Thyroid gland (tissue), 4 donors: ENCODE measurements at regions not wholly inside any gene's neighbourhood (a gene's known extent, or its start where the extent isn't known, plus 50 kb on each side); places are given as distances from the start of the nearest gene placed in this dataset.

Experiments used
- DNase-seq, 2 donors: peaks; one replicate each; pipeline ENCODE4 v3.0.0-alpha.2; 2019
- H3K27ac ChIP-seq, 3 donors: fragments of 200-600 bp; sonication (generic); 1 replicate in 2 of 3; 2 replicates in 1 of 3; pipeline ENCODE4 v1.5.1; 2016 to 2019; ENCODE audit warnings: mild to moderate bottlenecking in 1 of 3, moderate library complexity in 1 of 3
- H3K27me3 ChIP-seq: fragments of 200-600 bp; sonication (generic); one replicate; pipeline ENCODE4 v1.5.1; 2019
- H3K36me3 ChIP-seq, 2 donors: fragments of 200-600 bp; sonication (generic); one replicate each; pipeline ENCODE4 v1.5.1; 2016 to 2019
- H3K4me1 ChIP-seq, 2 donors: fragments of 200-600 bp; sonication (generic); one replicate each; pipeline ENCODE4 v1.5.1; 2017 to 2019
- H3K4me3 ChIP-seq, 3 donors: fragments of 200-600 bp; sonication (generic); replicated peaks in 1 of 3; 1 replicate in 2 of 3; 2 replicates in 1 of 3; pipeline ENCODE4 v1.5.1; 2016; ENCODE audit warnings: mild to moderate bottlenecking in 1 of 3
- H3K9me3 ChIP-seq: fragments of 200-600 bp; sonication (generic); one replicate; pipeline ENCODE4 v1.5.1; 2017
- CTCF ChIP-seq, 6 experiments: fragments of 200-600 bp in 3 of 6; fragments of 450-650 bp in 3 of 6; sonication (generic) in 3 of 6; IDR thresholded peaks; one replicate each; pipeline ENCODE4 v1.5.1; 2016 to 2019; ENCODE audit warnings: antibody characterized with exemption in 6 of 6, mild to moderate bottlenecking in 2 of 6, inconsistent platforms in 1 of 6, moderate library complexity in 1 of 6
- POLR2A ChIP-seq, 2 donors: fragments of 450-650 bp; IDR thresholded peaks; one replicate each; pipeline ENCODE4 v1.6.1; 2017; ENCODE audit warnings: antibody characterized with exemption in 2 of 2, mild to moderate bottlenecking in 2 of 2, moderate library complexity in 1 of 2
- WGBS, 2 donors: methylation state at CpG; one replicate each; pipeline ENCODE4 v1.1.5; 2017; 5-methylcytosine and 5-hydroxymethylcytosine counted together
- intact Hi-C: fragments of 100-400 bp; cut with DNase I; formaldehyde crosslinking; loops from one replicate; pipeline ENCODE4 v1.15.1; 2023

DNA sequence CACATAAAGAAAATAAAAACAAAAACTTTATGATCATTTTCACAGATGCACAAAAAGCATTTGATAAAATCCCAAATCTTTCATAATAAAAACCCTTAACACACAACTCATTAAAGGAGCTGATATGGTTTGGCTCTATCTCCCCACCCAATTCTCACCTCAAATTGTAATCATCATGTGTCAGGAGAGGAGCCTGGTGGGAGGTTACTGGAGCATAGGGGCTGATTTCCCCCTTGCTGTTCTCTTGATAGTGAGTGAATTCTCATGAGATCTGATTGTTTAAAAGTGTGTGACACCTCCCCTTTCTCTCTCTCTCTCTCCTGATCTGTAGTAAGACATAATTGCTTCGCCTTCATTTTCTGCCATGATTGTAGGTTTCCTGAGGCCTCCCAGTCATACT is 790.7 kb downstream of the C12orf50 start:
- intact Hi-C loops = no loop called here

DNA sequence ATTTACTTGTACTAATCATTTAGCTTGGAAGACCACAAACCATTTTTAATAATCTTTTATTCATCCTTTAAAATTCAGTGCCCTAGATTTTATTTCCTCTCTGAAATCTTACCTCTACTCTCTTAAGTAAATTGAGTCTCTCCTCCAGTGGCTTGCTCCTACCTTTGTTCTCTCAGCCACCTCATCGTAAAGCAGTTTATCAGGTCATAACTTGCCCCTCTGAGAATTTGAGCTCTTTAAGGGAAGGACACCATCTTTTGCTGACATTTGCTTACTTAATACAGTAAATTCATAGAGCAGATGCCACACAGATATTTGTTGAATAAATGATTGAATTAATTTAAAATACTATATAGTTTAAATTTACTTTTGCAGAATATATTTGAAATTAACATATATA is 794.3 kb downstream of the C12orf50 start:
- WGBS, 2 donors = 87 to 96% methylated on average over 1 of the region's 1 CpG
- Histone ChIP-seq H3K4me1 (no peaks in the 10 kb centered on the region), H3K4me3 (no peak overlapping the region), H3K9me3 (no peaks in the 10 kb centered on the region), H3K36me3 (no peaks in the 10 kb centered on the region), H3K27ac (no peak overlapping the region), H3K27me3 (no peaks in the 10 kb centered on the region)
- no peak for TF ChIP-seq POLR2A (IDR thresholded peaks at IDR 0.05)
- TF ChIP-seq CTCF (IDR thresholded peaks at IDR 0.05) = no peak
- intact Hi-C loops = no loop called here
- DNase-seq = no peak

More for the DNA sequence above, 790.7 kb downstream of the C12orf50 start:
- Histone ChIP-seq H3K4me3 (no peak overlapping the region), H3K27ac (no peak overlapping the region), H3K36me3 (no peaks in the 10 kb centered on the region), H3K27me3 (no peaks in the 10 kb centered on the region), H3K9me3 (no peaks in the 10 kb centered on the region), H3K4me1 (no peaks in the 10 kb centered on the region)
- TF ChIP-seq POLR2A (IDR thresholded peaks at IDR 0.05) (no peak), CTCF (IDR thresholded peaks at IDR 0.05) (no peak)
- DNase-seq = no peak
- WGBS, 2 donors = 86 to 87% methylated on average over 1 of the region's 1 CpG

GRCh38 chr12:87233671-87234070 is 795.5 kb downstream of the C12orf50 start:
- H3K9me3 ChIP-seq = no peaks in the 10 kb centered on the region
- WGBS, 2 donors = 75 to 79% methylated on average over 1 of the region's 1 CpG
- no peak overlapping the region for H3K27ac ChIP-seq
- no peaks in the 10 kb centered on the region for H3K27me3 ChIP-seq
- DNase-seq = no peak
- intact Hi-C loops = no loop called here
- no peak overlapping the region for H3K4me3 ChIP-seq
- TF ChIP-seq CTCF (IDR thresholded peaks at IDR 0.05) (no peak), POLR2A (IDR thresholded peaks at IDR 0.05) (no peak)
- no peaks in the 10 kb centered on the region for H3K4me1 ChIP-seq
- no peaks in the 10 kb centered on the region for H3K36me3 ChIP-seq

GRCh38 chr12:87231818-87232217 is 797.4 kb downstream of the C12orf50 start:
- Histone ChIP-seq H3K9me3 (no peaks in the 10 kb centered on the region), H3K27me3 (no peaks in the 10 kb centered on the region), H3K4me3 (no peak overlapping the region), H3K27ac (no peak overlapping the region), H3K36me3 (no peaks in the 10 kb centered on the region), H3K4me1 (no peaks in the 10 kb centered on the region)
- intact Hi-C loops = no loop called here
- no peak for DNase-seq
- WGBS, 2 donors = 81 to 86% methylated on average over 1 of the region's 1 CpG
- TF ChIP-seq POLR2A (IDR thresholded peaks at IDR 0.05) = no peak
- TF ChIP-seq CTCF (IDR thresholded peaks at IDR 0.05) = no peak

DNA sequence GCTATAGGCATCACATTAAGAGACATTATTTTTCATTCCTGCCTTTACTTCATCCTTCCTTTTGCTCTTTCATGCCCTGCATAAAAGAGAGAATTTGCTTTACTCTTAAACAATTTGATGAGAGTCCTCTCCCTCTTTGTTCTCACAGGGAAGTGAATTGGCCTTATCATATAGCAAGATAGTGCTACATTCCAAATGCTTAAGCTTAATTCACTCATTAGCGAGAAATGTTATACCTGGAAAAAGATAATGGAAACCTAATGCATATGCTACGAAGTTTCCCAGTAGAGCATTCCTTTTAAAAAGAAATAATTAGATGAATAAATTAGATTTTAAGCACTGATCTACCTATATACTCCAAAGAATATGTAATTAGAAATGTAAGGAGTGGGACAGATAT is 798.8 kb downstream of the C12orf50 start:
- intact Hi-C loops = no loop called here

More for the DNA sequence above, 798.8 kb downstream of the C12orf50 start:
- Histone ChIP-seq H3K27ac (no peak overlapping the region), H3K9me3 (no peaks in the 10 kb centered on the region), H3K4me3 (no peak overlapping the region), H3K36me3 (no peaks in the 10 kb centered on the region), H3K27me3 (no peaks in the 10 kb centered on the region), H3K4me1 (no peaks in the 10 kb centered on the region)
- 83 to 89% methylated on average over 2 of the region's 2 CpGs for WGBS, 2 donors
- TF ChIP-seq CTCF (IDR thresholded peaks at IDR 0.05) (no peak), POLR2A (IDR thresholded peaks at IDR 0.05) (no peak)
- DNase-seq = no peak
